Right lung (tissue), 2 donors: ENCODE measurements at regions not wholly inside any gene's neighbourhood (a gene's known extent, or its start where the extent isn't known, plus 50 kb on each side); places are given as distances from the start of the nearest gene placed in this dataset.

ENCODE experiments used
- DNase-seq, 2 donors: peaks; one replicate each; pipeline ENCODE4 v3.0.0-alpha.2; 2013

DNA sequence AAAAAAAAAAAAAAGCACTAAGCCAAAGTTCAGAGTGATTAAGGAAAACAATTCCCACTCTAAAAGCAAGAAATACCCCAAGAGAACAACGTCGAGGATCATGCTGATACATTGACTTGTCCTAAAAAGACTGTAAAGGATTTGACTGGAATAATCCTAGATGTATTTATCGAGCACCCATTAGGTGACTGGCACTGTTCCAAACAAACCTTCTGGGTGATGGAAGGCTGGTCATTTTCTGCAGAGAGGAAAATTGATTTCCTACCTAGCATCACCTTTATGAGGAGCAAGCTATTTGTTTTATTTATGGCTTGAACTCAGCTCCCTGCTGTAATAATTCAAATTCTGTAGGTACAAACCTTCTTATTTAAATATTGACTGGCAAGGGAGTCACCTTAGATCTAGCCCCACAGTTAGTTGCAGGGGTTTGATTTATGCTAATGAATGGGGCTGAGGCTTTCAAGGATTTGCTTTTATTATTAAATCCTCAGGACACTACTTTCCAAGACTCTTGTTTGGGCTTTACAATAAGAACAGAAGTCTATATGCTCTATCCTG lies 471.0 kb downstream of the OLFM4 start:
- DNase-seq = no peak

DNA sequence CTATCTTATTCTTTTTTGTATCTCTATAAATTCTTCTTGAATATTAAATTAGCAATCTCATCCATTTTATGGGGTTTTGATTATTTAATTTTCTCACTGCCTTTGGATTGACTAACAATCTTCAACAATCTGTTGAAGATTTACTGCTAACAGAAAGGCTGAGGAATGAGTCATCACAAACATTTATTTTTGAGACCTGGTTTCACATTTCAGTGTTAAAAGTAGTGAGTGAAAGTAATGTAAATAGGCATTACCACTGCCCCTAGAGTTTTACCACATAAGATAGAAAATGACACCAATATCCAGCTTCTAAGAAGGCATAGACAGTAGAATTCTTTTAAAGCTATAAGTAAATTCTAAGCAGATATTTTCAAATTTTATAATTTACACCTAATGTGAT lies 472.8 kb downstream of the OLFM4 start:
- DNase-seq = no peak

DNA sequence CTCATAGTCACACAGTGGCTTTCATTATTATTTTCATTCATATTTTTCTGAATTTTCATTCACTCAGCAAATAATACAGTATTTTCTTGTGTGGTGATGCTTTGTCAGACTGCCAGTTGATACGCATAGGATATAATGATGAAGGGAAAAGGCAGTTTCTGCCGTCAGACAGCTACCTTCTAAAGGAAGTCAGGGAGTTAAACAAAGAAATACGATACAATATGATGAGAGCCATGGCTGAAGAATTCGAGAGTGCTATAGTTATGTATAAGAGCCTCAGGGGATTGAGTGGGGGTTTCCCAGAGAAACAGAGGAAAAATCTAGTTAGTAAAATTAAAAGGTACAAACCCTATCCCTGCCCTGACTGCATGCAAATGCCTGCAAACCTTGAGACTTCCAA lies 479.1 kb downstream of the OLFM4 start:
- no peak for DNase-seq

- DNase-seq = no peak
These were observed 484.0 kb downstream of the OLFM4 start for GRCh38 chr13:53512635-53513034.

- no peak for DNase-seq
These were observed 484.6 kb downstream of the OLFM4 start for GRCh38 chr13:53513226-53513625.

- DNase-seq = no peak
These were observed 491.5 kb downstream of the OLFM4 start for GRCh38 chr13:53520132-53520531.

DNA sequence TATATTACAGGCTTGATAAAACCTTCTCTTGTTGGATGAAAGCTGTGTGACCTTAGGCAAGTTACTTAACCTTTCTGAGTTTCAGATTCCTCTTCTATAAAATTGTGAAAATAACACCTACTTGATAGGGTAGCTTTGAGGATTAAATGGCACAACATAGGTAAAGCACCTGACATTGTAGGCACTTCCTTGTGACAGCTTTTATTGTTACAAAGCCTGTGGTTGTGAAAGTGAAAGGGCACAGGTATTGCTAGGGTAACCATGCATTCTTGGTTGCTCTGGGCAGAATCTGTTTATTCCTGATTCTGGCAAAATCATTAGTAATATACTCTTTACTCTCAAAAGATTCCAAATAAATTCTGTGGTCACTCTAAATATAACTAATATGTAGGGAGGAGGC lies 493.4 kb downstream of the OLFM4 start:
- DNase-seq = no peak

DNA sequence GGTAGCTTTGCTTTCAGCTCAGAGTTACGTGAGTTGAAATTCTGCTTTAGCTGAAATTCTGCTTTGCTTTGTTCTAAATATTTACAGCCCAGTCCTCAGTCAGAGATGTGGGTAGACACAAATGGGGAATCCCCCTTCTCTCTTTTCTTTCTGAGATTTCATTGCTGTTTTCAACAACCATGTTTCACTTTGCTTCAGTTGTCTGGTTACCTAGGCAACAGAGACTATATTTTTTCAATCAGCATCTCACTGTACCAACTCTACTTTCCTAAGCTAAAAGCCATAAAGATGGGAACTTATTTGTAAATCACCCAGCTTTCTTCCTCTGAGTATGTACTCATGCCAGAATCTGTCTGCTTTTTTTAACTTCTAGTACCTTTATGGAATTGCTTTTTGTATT lies 509.0 kb downstream of the OLFM4 start:
- DNase-seq = no peak

DNA sequence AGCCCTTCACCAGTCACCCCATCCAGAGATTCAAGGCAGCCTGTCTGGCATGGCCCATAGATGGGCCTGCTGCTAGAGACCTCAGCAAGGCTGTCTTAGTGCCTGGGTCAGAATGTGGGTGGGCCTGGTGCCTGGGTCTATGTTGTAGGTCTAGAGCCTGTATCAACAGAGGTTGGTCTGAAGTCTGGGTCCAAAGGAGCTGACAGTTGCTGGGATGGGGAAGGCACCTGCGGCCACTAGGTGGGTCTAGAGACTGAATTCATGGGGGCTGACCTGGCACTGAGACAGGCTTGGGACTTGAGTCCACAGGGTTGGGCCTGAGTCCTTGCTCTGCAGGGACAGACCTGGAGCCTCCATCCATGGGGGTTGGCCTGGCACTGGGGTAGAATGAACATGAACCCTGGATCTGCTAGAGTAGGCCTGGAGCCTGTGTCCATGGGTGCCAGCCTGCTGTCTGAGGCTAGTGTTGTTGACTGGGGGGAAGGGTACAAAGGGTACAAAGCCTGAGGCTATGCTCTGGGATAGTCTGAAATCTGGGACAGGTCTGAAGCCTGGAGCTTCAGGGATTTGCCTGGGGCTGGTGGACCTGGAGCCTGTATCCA lies 516.8 kb downstream of the OLFM4 start:
- DNase-seq = no peak

DNA sequence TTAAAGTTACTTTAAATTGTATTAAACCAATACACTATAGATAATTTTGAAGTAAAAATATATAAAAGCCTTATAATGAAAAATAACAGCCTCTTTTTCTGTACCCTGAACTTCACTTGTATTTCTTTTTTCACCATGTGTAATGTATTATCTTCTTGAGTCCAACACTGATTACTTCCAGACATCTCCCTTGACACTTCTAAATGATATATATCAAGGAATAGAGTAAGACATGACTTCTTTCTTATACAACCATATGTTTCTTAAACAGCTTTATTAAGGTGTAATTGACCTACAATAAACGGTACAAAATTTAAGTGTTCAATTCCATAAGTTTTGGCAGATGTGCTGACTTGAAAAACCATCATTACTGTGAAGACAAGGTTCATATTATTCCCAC lies 531.9 kb downstream of the OLFM4 start:
- no peak for DNase-seq

DNA sequence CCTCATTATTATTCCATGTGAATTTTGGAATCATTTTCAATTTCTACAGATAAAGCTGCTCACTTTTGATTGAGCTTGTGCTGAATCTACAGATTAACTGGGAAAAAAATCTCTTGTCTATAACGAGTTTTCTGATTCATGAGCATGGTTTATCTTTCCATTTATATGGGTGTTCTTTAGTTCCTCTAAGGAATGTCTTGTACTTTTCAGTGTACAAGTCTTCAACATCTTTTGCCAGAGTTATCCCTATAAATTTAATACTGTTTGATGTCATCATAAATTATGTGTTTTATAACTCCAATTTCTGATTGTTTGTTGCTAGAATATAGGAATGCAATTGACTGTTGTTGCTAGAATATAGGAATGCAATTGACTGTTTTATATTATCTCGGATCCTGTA lies 533.8 kb downstream of the OLFM4 start:
- no peak for DNase-seq

GRCh38 chr13:53568491-53568890 lies 539.9 kb downstream of the OLFM4 start:
- no peak for DNase-seq

DNA sequence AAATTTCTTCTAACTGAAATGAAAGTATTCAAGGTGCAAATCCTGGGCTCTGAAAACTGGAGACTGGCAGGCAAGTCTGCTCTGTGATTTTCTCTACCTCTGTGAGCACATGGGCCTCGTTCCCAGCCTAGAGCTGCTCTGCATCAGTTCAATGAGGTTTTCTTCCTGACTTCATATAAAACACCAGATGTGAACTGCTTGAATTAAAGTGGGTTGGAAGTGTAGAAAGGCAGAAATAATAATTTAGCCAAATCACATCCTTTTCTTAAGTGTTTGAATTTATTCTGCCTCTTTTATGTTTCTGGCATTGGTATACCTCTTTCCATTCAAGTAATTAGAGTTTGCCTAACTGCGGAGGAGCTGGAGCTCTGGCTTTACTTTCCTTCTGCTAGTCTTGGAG lies 540.8 kb downstream of the OLFM4 start:
- DNase-seq = no peak

- no peak for DNase-seq
These were observed 572.5 kb downstream of the OLFM4 start for GRCh38 chr13:53601113-53601512.

- no peak for DNase-seq
These were observed 576.7 kb downstream of the OLFM4 start for GRCh38 chr13:53605326-53605725.

DNA sequence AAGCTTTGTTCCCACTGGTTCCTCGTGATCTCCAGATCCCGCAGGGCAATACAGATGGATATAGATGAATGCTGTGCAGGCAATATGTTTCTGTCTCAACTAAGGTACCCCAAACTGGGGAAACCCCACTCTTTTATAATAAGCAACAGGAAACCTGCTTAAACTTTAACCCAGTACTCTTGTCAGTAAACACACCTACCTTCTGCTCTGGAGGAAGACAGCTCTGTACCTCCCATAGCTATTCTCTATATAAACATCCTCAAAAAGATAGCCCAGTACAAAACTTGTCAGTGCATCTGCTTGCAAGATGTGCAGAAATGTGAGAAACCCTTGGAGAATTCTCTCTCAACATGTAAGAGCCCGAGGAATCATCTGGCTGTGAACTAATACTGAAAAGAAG lies 583.6 kb downstream of the OLFM4 start:
- DNase-seq = no peak

- no peak for DNase-seq
These were observed 593.8 kb downstream of the OLFM4 start for GRCh38 chr13:53622456-53622855.

DNA sequence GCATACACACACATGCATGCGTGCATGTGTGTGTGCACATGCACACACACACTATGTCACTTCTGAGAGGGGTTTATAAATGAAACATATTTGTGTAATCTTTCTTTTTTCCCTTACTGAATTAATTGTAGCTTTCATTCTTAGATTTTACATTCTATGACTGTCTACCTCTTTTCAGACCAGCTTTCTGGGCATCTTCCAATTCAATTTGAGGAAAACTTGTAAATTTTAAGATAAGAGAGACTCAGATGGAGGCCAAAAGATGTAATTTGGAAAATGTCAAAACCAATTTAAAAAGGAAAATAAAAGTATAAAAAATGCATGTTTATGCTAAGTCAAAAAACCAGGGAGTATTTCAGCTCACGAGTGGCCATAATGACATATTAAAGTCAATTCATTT lies 594.5 kb downstream of the OLFM4 start:
- DNase-seq = no peak

DNA sequence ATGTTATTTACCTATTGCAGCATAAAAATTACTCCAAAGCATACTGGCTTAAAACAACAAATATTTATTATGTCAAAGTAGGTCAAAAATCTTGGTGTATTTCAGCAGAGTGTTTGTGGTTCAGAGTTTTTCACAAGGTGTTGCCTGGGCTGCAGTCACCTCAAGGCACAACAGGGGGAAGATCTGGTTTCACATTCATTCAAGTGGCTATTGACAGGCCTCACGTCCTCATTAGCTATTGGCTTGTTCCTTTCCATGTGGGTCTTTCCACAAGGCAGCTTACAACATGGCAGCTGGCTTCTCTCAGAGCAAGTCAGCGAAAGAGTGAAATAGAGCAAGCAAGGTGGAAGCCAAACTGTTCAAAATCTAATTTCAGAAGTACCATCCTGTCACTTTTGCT lies 602.9 kb downstream of the OLFM4 start:
- DNase-seq = no peak

DNA sequence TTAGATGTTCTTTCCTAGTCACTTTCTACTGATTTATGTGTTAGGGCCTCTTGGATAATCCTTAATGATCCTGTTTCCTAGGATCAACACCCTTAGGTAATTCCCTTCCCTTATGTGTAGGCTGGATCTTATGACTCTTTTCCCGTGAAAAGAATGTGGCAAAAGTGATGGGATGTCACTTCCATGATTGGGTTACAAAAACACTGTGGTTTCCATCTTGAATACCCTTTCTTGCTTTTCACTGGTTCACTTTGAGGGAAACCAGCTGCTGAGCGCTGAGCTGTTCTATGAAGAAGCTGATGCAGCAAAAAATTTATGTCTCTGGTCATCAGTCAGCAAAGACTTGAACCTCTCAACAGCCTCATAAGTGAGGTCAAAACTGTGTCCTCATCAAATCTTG lies 609.4 kb downstream of the OLFM4 start:
- DNase-seq = no peak

GRCh38 chr13:53642306-53642705 lies 613.7 kb downstream of the OLFM4 start:
- DNase-seq = no peak

DNA sequence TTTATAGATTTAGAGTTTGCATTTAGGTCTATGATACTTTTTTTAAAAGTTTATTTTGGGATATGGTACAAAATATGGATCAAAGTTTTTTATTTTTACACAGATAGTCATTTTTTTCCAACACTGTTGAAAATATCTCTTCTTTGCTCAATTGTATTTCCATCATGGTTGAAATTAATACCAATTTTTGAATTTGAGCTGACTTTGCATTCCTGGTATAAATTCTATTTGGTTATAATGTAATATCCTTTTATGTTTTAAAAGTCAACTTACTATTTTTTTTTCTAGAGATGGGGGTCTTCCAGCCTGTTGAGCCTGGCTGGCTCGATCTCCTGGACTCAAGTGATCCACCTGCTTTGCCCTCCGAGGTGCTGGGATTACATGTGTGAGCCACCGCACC lies 620.1 kb downstream of the OLFM4 start:
- no peak for DNase-seq

DNA sequence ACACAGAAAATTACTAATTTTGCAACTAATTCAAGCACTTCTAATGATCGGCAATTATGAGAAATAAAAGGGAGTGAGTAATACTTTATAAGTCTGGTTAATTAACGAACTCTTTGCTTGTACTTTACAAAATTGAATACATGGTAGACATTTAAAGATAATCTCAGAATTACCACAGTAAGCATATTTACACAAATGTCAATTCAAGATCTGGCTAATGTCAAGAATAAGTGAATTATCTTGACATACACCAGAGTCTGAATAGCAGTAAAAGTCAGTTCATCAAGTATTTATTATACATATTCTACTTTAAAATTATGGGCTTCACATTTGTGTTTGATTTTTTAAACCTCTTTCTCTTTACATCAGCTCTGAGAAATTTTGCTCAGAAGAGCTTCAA lies 643.4 kb downstream of the OLFM4 start:
- DNase-seq = no peak

DNA sequence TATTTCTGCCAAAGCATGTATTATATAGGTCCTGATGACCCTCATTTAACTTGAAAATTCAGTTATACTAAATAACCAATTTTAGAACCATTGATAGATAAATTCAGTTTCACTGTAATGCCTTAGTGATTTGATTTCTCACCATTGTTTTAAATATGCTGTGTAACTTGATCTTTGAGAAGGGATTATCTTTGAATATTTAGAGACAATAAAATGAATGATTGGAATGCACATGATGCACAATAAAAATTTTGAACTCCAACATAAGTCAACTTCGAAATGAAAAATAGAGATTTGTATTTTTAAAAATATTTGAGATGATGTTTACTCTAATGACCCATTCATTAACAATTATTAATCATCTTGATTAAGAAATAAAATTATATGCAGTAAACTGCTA lies 654.5 kb downstream of the OLFM4 start:
- DNase-seq = no peak

DNA sequence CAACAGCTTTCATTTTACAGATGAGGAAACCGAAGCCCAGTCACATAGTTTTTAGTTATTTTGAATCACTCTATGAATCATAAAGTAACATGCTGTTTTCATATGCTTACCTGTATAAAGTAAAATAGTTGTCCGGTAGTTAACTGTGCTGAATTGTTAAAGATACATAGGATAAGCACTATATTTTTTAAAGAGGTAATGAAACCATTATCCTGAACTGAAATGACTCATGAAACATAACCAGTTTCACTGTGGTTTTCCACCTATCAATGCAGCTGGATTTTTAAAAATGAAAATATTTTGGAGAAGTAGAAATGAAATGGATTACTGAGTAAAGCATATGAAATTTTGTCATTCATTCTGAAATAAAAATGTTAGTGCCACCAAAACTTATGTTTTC lies 655.0 kb downstream of the OLFM4 start:
- no peak for DNase-seq
